SU-DHL-6 (cell line): ENCODE measurements at regions not wholly inside any gene's neighbourhood (a gene's known extent, or its start where the extent isn't known, plus 50 kb on each side); places are given as distances from the start of the nearest gene placed in this dataset.

Experiments
- EZH2phosphoT487 ChIP-seq: fragments of 200-600 bp; sonication (generic), shearing (Covaris generic); conservative IDR thresholded peaks from 2 replicates; pipeline ENCODE4 v1.6.1; 2018; ENCODE audit warnings: mild to moderate bottlenecking, antibody characterized with exemption, low read length, moderate library complexity, mixed read lengths
- TF ChIP-seq, protein P1 (sequence below): fragments of 200-600 bp; sonication (generic); IDR thresholded peaks from one replicate; pipeline ENCODE4 v1.5.1; 2017; ENCODE audit warnings: antibody characterized with exemption, mild to moderate bottlenecking, low read length, moderate library complexity; ENCODE audit not compliant: insufficient read depth, poor library complexity, severe bottlenecking

DNA sequence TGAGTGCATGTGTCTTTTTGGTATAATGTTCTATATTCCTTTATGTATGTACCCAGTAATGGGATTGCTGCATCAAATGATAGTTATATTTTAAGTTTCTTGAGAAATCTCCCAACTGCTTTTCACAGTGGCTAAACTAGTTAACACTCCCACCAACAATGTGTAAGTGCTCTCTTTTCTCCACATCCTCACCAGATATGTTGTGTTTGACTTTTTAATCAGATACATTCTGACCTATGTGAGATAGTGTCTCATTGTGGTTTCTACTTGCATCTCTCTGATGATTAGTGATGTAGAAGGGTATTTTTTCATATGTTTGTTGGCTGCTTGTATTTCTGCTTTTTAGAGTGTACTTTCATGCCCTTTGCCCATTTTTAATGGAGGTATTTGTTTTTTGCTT is 62.8 kb upstream of the ALG10B start:
- TF ChIP-seq, protein P1, sequence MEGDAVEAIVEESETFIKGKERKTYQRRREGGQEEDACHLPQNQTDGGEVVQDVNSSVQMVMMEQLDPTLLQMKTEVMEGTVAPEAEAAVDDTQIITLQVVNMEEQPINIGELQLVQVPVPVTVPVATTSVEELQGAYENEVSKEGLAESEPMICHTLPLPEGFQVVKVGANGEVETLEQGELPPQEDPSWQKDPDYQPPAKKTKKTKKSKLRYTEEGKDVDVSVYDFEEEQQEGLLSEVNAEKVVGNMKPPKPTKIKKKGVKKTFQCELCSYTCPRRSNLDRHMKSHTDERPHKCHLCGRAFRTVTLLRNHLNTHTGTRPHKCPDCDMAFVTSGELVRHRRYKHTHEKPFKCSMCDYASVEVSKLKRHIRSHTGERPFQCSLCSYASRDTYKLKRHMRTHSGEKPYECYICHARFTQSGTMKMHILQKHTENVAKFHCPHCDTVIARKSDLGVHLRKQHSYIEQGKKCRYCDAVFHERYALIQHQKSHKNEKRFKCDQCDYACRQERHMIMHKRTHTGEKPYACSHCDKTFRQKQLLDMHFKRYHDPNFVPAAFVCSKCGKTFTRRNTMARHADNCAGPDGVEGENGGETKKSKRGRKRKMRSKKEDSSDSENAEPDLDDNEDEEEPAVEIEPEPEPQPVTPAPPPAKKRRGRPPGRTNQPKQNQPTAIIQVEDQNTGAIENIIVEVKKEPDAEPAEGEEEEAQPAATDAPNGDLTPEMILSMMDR = no peak
- no peak for TF ChIP-seq EZH2phosphoT487
